Esophagus squamous epithelium (tissue), 5 donors: ENCODE measurements at regions not wholly inside any gene's neighbourhood (a gene's known extent, or its start where the extent isn't known, plus 50 kb on each side); places are given as distances from the start of the nearest gene placed in this dataset.

Experiments used
- DNase-seq: peaks from one replicate; lab custom pipeline; 2025; lab: John Stamatoyannopoulos, UW
- H3K27ac ChIP-seq, 4 donors: fragments of 200-600 bp; sonication (generic); one replicate each; pipeline ENCODE4 v1.5.1; 2016 to 2019; ENCODE audit warnings: mild to moderate bottlenecking in 1 of 4
- H3K27me3 ChIP-seq, 4 donors: fragments of 200-600 bp; sonication (generic); 1 replicate in 3 of 4; 2 replicates in 1 of 4; pipeline versions ENCODE4 v1.5.1 to v1.6.0; 2017 to 2021; ENCODE audit warnings: antibody characterized with exemption in 1 of 4
- H3K36me3 ChIP-seq, 3 donors: fragments of 200-600 bp; sonication (generic); one replicate each; pipeline ENCODE4 v1.5.1; 2016 to 2019
- H3K4me1 ChIP-seq, 3 donors: fragments of 200-600 bp; sonication (generic); one replicate each; pipeline ENCODE4 v1.5.1; 2017 to 2019
- H3K4me3 ChIP-seq, 4 donors: fragments of 200-600 bp; sonication (generic); 1 replicate in 3 of 4; 2 replicates in 1 of 4; pipeline ENCODE4 v1.5.1; 2016 to 2019; ENCODE audit warnings: mild to moderate bottlenecking in 2 of 4, moderate library complexity in 1 of 4
- H3K9me3 ChIP-seq, 3 donors: fragments of 200-600 bp; sonication (generic); one replicate each; pipeline ENCODE4 v1.5.1; 2016 to 2019
- CTCF ChIP-seq, 6 experiments: fragments of 450-650 bp in 4 of 6; fragments of 200-600 bp in 2 of 6; sonication (generic) in 2 of 6; IDR thresholded peaks; one replicate each; pipeline ENCODE4 v1.5.1; 2016 to 2019; ENCODE audit warnings: antibody characterized with exemption in 6 of 6, mild to moderate bottlenecking in 4 of 6, moderate library complexity in 4 of 6
- POLR2A ChIP-seq, 4 donors: fragments of 450-650 bp; IDR thresholded peaks; one replicate each; pipeline ENCODE4 v1.6.1; 2017; ENCODE audit warnings: antibody characterized with exemption in 4 of 4, mild to moderate bottlenecking in 4 of 4, moderate library complexity in 3 of 4
- WGBS, 2 donors: methylation state at CpG; one replicate each; pipeline ENCODE4 v1.1.5; 2018; 5-methylcytosine and 5-hydroxymethylcytosine counted together
- intact Hi-C: fragments of 100-400 bp; cut with DNase I; formaldehyde crosslinking; loops from one replicate; pipeline ENCODE4 v1.15.0; 2022
- donor health status: DM: yes; HTN: yes; CAD: no.

- H3K27ac ChIP-seq = no peak overlapping the region
- no peaks in the 10 kb centered on the region for H3K9me3 ChIP-seq
- no peaks in the 10 kb centered on the region for H3K27me3 ChIP-seq
- no peak for TF ChIP-seq CTCF (IDR thresholded peaks at IDR 0.05)
- TF ChIP-seq POLR2A (IDR thresholded peaks at IDR 0.05) = no peak
- DNase-seq = no peak
- intact Hi-C loops = no loop called here
- 31 to 38% methylated on average over 2 of the region's 2 CpGs for WGBS, 2 donors
- H3K4me3 ChIP-seq = no peak overlapping the region
- H3K36me3 ChIP-seq = no peaks in the 10 kb centered on the region
- H3K4me1 ChIP-seq = no peaks in the 10 kb centered on the region
These were observed 766.7 kb upstream of the TENM3 start for GRCh38 chr4:181476508-181476890.

GRCh38 chr4:181477591-181477990 is 765.6 kb upstream of the TENM3 start:
- no peak for TF ChIP-seq POLR2A (IDR thresholded peaks at IDR 0.05)
- no peak for TF ChIP-seq CTCF (IDR thresholded peaks at IDR 0.05)
- Histone ChIP-seq H3K36me3 (no peaks in the 10 kb centered on the region), H3K4me1 (no peaks in the 10 kb centered on the region), H3K4me3 (no peak overlapping the region), H3K9me3 (no peaks in the 10 kb centered on the region), H3K27me3 (no peaks in the 10 kb centered on the region), H3K27ac (no peak overlapping the region)
- intact Hi-C loops = no loop called here
- DNase-seq = no peak
- 45 to 49% methylated on average over 4 of the region's 4 CpGs for WGBS, 2 donors

DNA sequence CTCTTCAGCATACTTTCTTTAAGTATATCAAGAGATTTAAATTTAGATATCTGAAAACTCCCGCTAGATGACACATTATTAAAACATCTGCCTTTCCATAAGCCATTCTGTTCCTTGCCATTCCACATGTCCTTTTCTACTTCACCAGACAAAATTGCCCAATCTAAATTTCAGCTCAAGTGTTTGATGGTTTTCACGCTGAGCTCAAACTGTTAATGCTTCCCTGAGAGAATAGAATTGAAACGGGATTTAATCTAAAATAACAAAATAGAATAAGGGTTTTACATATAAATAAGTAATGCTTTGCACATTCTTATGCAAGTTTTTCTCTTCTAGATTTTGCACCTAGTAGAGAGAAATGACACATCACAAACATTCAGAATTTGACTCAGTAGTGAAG is 764.5 kb upstream of the TENM3 start:
- TF ChIP-seq CTCF (IDR thresholded peaks at IDR 0.05) = no peak
- no peak for TF ChIP-seq POLR2A (IDR thresholded peaks at IDR 0.05)
- WGBS, 2 donors = 42 to 54% methylated on average over 3 of the region's 3 CpGs
- H3K27ac ChIP-seq = no peak overlapping the region
- H3K36me3 ChIP-seq = no peaks in the 10 kb centered on the region
- H3K9me3 ChIP-seq = no peaks in the 10 kb centered on the region
- H3K27me3 ChIP-seq = no peaks in the 10 kb centered on the region
- intact Hi-C loops = no loop called here
- H3K4me1 ChIP-seq = no peaks in the 10 kb centered on the region
- H3K4me3 ChIP-seq = no peak overlapping the region
- no peak for DNase-seq

DNA sequence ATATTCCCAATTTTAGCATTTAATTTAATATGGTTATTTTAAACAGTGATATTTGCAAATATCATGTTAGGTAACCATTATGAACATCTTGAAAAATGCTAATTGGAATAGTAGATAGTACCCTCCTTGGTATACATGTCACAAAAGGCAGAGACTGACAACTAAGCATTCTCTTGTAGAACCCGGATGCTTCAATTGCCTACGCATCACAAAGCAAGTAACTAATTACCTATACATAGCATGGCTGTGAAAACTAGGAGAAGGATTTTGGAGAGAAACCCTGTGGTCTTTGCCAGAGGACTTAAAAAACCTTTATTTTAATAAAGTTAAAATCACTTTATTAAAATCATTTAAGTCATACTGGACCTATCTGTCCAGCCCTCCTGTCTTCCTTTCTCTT is 764.1 kb upstream of the TENM3 start:
- no peak for DNase-seq
- no peak overlapping the region for H3K27ac ChIP-seq
- H3K4me3 ChIP-seq = no peak overlapping the region
- 77 to 79% methylated on average over 2 of the region's 2 CpGs for WGBS, 2 donors
- H3K36me3 ChIP-seq = no peaks in the 10 kb centered on the region
- TF ChIP-seq CTCF (IDR thresholded peaks at IDR 0.05) = no peak
- no peak for TF ChIP-seq POLR2A (IDR thresholded peaks at IDR 0.05)
- intact Hi-C loops = no loop called here
- H3K9me3 ChIP-seq = no peaks in the 10 kb centered on the region
- no peaks in the 10 kb centered on the region for H3K4me1 ChIP-seq
- H3K27me3 ChIP-seq = no peaks in the 10 kb centered on the region

GRCh38 chr4:181484396-181484795 is 758.8 kb upstream of the TENM3 start:
- Histone ChIP-seq H3K9me3 (no peaks in the 10 kb centered on the region), H3K27me3 (no peaks in the 10 kb centered on the region), H3K4me1 (no peaks in the 10 kb centered on the region), H3K27ac (no peak overlapping the region), H3K36me3 (no peaks in the 10 kb centered on the region), H3K4me3 (no peak overlapping the region)
- no peak for DNase-seq
- TF ChIP-seq POLR2A (IDR thresholded peaks at IDR 0.05) = no peak
- no peak for TF ChIP-seq CTCF (IDR thresholded peaks at IDR 0.05)
- intact Hi-C loops = no loop called here
- WGBS, 2 donors = 0 to 95% methylated on average over 1 of the region's 1 CpG
